Ishikawa (cell line): ENCODE measurements at regions not wholly inside any gene's neighbourhood (a gene's known extent, or its start where the extent isn't known, plus 50 kb on each side); places are given as distances from the start of the nearest gene placed in this dataset.
A peak's percentile ranks its signal among the peaks of the same experiment; 100 is the strongest.

Experiments used
- CEBPB ChIP-seq: IDR thresholded peaks from 2 replicates; pipeline ENCODE4 v1.6.1; 2012
- CREB1 ChIP-seq: IDR thresholded peaks from 2 replicates; pipeline ENCODE4 v1.6.1; 2012; ENCODE audit warnings: low read depth
- EGR1 ChIP-seq: IDR thresholded peaks from 2 replicates; pipeline ENCODE4 v1.6.1; 2012
- EP300 ChIP-seq: IDR thresholded peaks from 2 replicates; pipeline ENCODE4 v1.6.1; 2012; ENCODE audit warnings: borderline replicate concordance
- FOXM1 ChIP-seq: IDR thresholded peaks from 2 replicates; pipeline ENCODE4 v1.6.1; 2012; ENCODE audit warnings: low read depth, borderline replicate concordance
- MAX ChIP-seq: IDR thresholded peaks from 2 replicates; pipeline ENCODE4 v1.6.1; 2012
- NFIC ChIP-seq: IDR thresholded peaks from 2 replicates; pipeline ENCODE4 v1.6.1; 2012
- RAD21 ChIP-seq: IDR thresholded peaks from 2 replicates; pipeline ENCODE4 v1.6.1; 2012; ENCODE audit warnings: low read depth
- REST ChIP-seq: IDR thresholded peaks from 2 replicates; pipeline ENCODE4 v1.6.1; 2012; ENCODE audit warnings: low read depth, mild to moderate bottlenecking
- TAF1 ChIP-seq: IDR thresholded peaks from 2 replicates; pipeline ENCODE4 v1.6.1; 2012; ENCODE audit warnings: low read depth, mild to moderate bottlenecking
- TCF12 ChIP-seq: IDR thresholded peaks from 2 replicates; pipeline ENCODE4 v1.6.1; 2012; ENCODE audit warnings: low read depth
- TEAD4 ChIP-seq: IDR thresholded peaks from 2 replicates; pipeline ENCODE4 v1.6.1; 2012
- USF1 ChIP-seq: IDR thresholded peaks from 2 replicates; pipeline ENCODE4 v1.6.1; 2012
- YY1 ChIP-seq: IDR thresholded peaks from 2 replicates; pipeline ENCODE4 v1.6.1; 2012; ENCODE audit warnings: low read depth
- ZBTB7A ChIP-seq: IDR thresholded peaks from 2 replicates; pipeline ENCODE4 v1.6.1; 2012; ENCODE audit warnings: low read depth

- TF ChIP-seq CEBPB (no peak), TCF12 (no peak), USF1 (no peak), NFIC (no peak), EP300 (no peak), TEAD4 (no peak), CREB1 (no peak), TAF1 (no peak), MAX (no peak), RAD21 (no peak), FOXM1 (no peak), YY1 (no peak), EGR1 (no peak), ZBTB7A (no peak), REST (no peak)
These were observed 159.7 kb upstream of the B3GALT2 start for GRCh38 chr1:193346085-193346484.

GRCh38 chr1:193342811-193343210 lies 156.4 kb upstream of the B3GALT2 start:
- TF ChIP-seq REST (no peak), TEAD4 (no peak), EP300 (no peak), TAF1 (no peak), TCF12 (no peak), NFIC (no peak), CREB1 (no peak), YY1 (no peak), EGR1 (no peak), ZBTB7A (no peak), CEBPB (no peak), RAD21 (no peak)

- TF ChIP-seq ZBTB7A (no peak), EGR1 (no peak), NFIC (no peak), CEBPB (no peak), RAD21 (no peak), TAF1 (no peak)
These were observed 153.9 kb upstream of the B3GALT2 start for GRCh38 chr1:193340331-193340730.

GRCh38 chr1:193339401-193339800 lies 153.0 kb upstream of the B3GALT2 start:
- TF ChIP-seq TEAD4 (no peak), REST (no peak), EGR1 (no peak), FOXM1 (no peak), EP300 (no peak), TAF1 (no peak), ZBTB7A (no peak)

GRCh38 chr1:193338194-193338593 lies 151.8 kb upstream of the B3GALT2 start:
- TF ChIP-seq MAX = no peak
- TF ChIP-seq ZBTB7A = no peak
- TF ChIP-seq EGR1 = no peak
- TF ChIP-seq REST = no peak
- TF ChIP-seq RAD21 = peak; percentile 28; the same call in 1 of the 2 replicates
- no peak for TF ChIP-seq USF1
- TF ChIP-seq TAF1 = no peak
- no peak for TF ChIP-seq EP300
